ENCODE measurements at regions not wholly inside any gene's neighbourhood (a gene's known extent, or its start where the extent isn't known, plus 50 kb on each side); places are given as distances from the start of the nearest gene placed in this dataset.

GRCh38 chr4:175961604-175962003 is 104.0 kb upstream of the WDR17 start:
- H3K4me3 ChIP-seq (ENCODE audit: low read length): no peak overlapping the region

GRCh38 chr4:175970072-175970471 is 95.6 kb upstream of the WDR17 start:
- Histone ChIP-seq H2AFZ (ENCODE audit: low read depth, low read length) (peak overlapping the region; percentile 89), H3K4me3 (ENCODE audit: low read length) (peak overlapping the region; percentile 42), H3K4me1 (ENCODE audit: insufficient read depth, low read length) (peaks cover 35% of the 10 kb centered on the region), H3K27me3 (ENCODE audit: insufficient read depth, low read length) (no peaks in the 10 kb centered on the region), H3K36me3 (ENCODE audit: insufficient read depth, low read length) (no peaks in the 10 kb centered on the region), H3K9me3 (ENCODE audit: low read length) (peaks cover 2% of the 10 kb centered on the region)

More at GRCh38 chr4:175961604-175962003, 104.0 kb upstream of the WDR17 start:
- no peaks in the 10 kb centered on the region for H3K4me1 ChIP-seq (ENCODE audit: insufficient read depth, low read length)
- H3K27me3 ChIP-seq (ENCODE audit: insufficient read depth, low read length): no peaks in the 10 kb centered on the region
- H2AFZ ChIP-seq (ENCODE audit: low read depth, low read length): no peak overlapping the region
- H3K9me3 ChIP-seq (ENCODE audit: low read length): peaks cover 2% of the 10 kb centered on the region
- H3K36me3 ChIP-seq (ENCODE audit: insufficient read depth, low read length): no peaks in the 10 kb centered on the region

GRCh38 chr4:175970724-175971123 is 94.9 kb upstream of the WDR17 start:
- Histone ChIP-seq H3K4me1 (ENCODE audit: insufficient read depth, low read length) (peaks cover 35% of the 10 kb centered on the region), H2AFZ (ENCODE audit: low read depth, low read length) (peak overlapping the region; percentile 89), H3K9me3 (ENCODE audit: low read length) (peaks cover 2% of the 10 kb centered on the region), H3K4me3 (ENCODE audit: low read length) (peak overlapping the region; percentile 42), H3K27me3 (ENCODE audit: insufficient read depth, low read length) (no peaks in the 10 kb centered on the region), H3K36me3 (ENCODE audit: insufficient read depth, low read length) (no peaks in the 10 kb centered on the region)

GRCh38 chr4:175971388-175972179 is 94.1 kb upstream of the WDR17 start:
- Histone ChIP-seq H3K27me3 (ENCODE audit: insufficient read depth, low read length) (no peaks in the 10 kb centered on the region), H3K4me1 (ENCODE audit: insufficient read depth, low read length) (peaks cover 35% of the 10 kb centered on the region), H3K9me3 (ENCODE audit: low read length) (no peaks in the 10 kb centered on the region), H3K36me3 (ENCODE audit: insufficient read depth, low read length) (no peaks in the 10 kb centered on the region), H3K4me3 (ENCODE audit: low read length) (peak overlapping the region; percentile 42), H2AFZ (ENCODE audit: low read depth, low read length) (no peak overlapping the region)

GRCh38 chr4:175973027-175973923 is 92.4 kb upstream of the WDR17 start:
- H2AFZ ChIP-seq (ENCODE audit: low read depth, low read length): no peak overlapping the region
- no peaks in the 10 kb centered on the region for H3K9me3 ChIP-seq (ENCODE audit: low read length)
- no peak overlapping the region for H3K4me3 ChIP-seq (ENCODE audit: low read length)
- H3K36me3 ChIP-seq (ENCODE audit: insufficient read depth, low read length): no peaks in the 10 kb centered on the region
- H3K4me1 ChIP-seq (ENCODE audit: insufficient read depth, low read length): peaks cover 35% of the 10 kb centered on the region
- H3K27me3 ChIP-seq (ENCODE audit: insufficient read depth, low read length): no peaks in the 10 kb centered on the region

GRCh38 chr4:175983636-175984035 is 82.0 kb upstream of the WDR17 start:
- no peaks in the 10 kb centered on the region for H3K9me3 ChIP-seq (ENCODE audit: low read length)
- no peak overlapping the region for H2AFZ ChIP-seq (ENCODE audit: low read depth, low read length)
- H3K4me1 ChIP-seq (ENCODE audit: insufficient read depth, low read length): peaks cover 7% of the 10 kb centered on the region
- H3K4me3 ChIP-seq (ENCODE audit: low read length): no peak overlapping the region
- no peaks in the 10 kb centered on the region for H3K27me3 ChIP-seq (ENCODE audit: insufficient read depth, low read length)
- H3K36me3 ChIP-seq (ENCODE audit: insufficient read depth, low read length): no peaks in the 10 kb centered on the region

- Histone ChIP-seq H3K4me1 (ENCODE audit: insufficient read depth, low read length) (peaks cover 14% of the 10 kb centered on the region), H3K4me3 (ENCODE audit: low read length) (no peak overlapping the region)
These were observed 79.0 kb upstream of the WDR17 start for GRCh38 chr4:175986668-175987067.

GRCh38 chr4:175988511-175988910 is 77.1 kb upstream of the WDR17 start:
- H2AFZ ChIP-seq (ENCODE audit: low read depth, low read length): no peak overlapping the region
- no peaks in the 10 kb centered on the region for H3K27me3 ChIP-seq (ENCODE audit: insufficient read depth, low read length)
- peaks cover 14% of the 10 kb centered on the region for H3K4me1 ChIP-seq (ENCODE audit: insufficient read depth, low read length)
- H3K4me3 ChIP-seq (ENCODE audit: low read length): no peak overlapping the region
- H3K9me3 ChIP-seq (ENCODE audit: low read length): no peaks in the 10 kb centered on the region
- H3K36me3 ChIP-seq (ENCODE audit: insufficient read depth, low read length): peaks cover 2% of the 10 kb centered on the region

More at GRCh38 chr4:175986668-175987067, 79.0 kb upstream of the WDR17 start:
- H2AFZ ChIP-seq (ENCODE audit: low read depth, low read length): no peak overlapping the region
- H3K36me3 ChIP-seq (ENCODE audit: insufficient read depth, low read length): peaks cover 2% of the 10 kb centered on the region
- no peaks in the 10 kb centered on the region for H3K9me3 ChIP-seq (ENCODE audit: low read length)
- H3K27me3 ChIP-seq (ENCODE audit: insufficient read depth, low read length): no peaks in the 10 kb centered on the region

- H3K27me3 ChIP-seq (ENCODE audit: insufficient read depth, low read length): no peaks in the 10 kb centered on the region
- H2AFZ ChIP-seq (ENCODE audit: low read depth, low read length): no peak overlapping the region
- H3K4me3 ChIP-seq (ENCODE audit: low read length): no peak overlapping the region
- peaks cover 27% of the 10 kb centered on the region for H3K4me1 ChIP-seq (ENCODE audit: insufficient read depth, low read length)
- H3K9me3 ChIP-seq (ENCODE audit: low read length): no peaks in the 10 kb centered on the region
- no peaks in the 10 kb centered on the region for H3K36me3 ChIP-seq (ENCODE audit: insufficient read depth, low read length)
These were observed 69.4 kb upstream of the WDR17 start for GRCh38 chr4:175996206-175996605.

GRCh38 chr4:175997291-175997690 is 68.3 kb upstream of the WDR17 start:
- no peaks in the 10 kb centered on the region for H3K9me3 ChIP-seq (ENCODE audit: low read length)
- no peaks in the 10 kb centered on the region for H3K36me3 ChIP-seq (ENCODE audit: insufficient read depth, low read length)
- no peak overlapping the region for H2AFZ ChIP-seq (ENCODE audit: low read depth, low read length)
- no peak overlapping the region for H3K4me3 ChIP-seq (ENCODE audit: low read length)
- H3K4me1 ChIP-seq (ENCODE audit: insufficient read depth, low read length): peaks cover 27% of the 10 kb centered on the region
- H3K27me3 ChIP-seq (ENCODE audit: insufficient read depth, low read length): no peaks in the 10 kb centered on the region

- Histone ChIP-seq H3K4me1 (ENCODE audit: insufficient read depth, low read length) (peaks cover 31% of the 10 kb centered on the region), H3K9me3 (ENCODE audit: low read length) (no peaks in the 10 kb centered on the region), H3K36me3 (ENCODE audit: insufficient read depth, low read length) (no peaks in the 10 kb centered on the region), H3K27me3 (ENCODE audit: insufficient read depth, low read length) (no peaks in the 10 kb centered on the region), H3K4me3 (ENCODE audit: low read length) (no peak overlapping the region), H2AFZ (ENCODE audit: low read depth, low read length) (no peak overlapping the region)
These were observed 66.9 kb upstream of the WDR17 start for GRCh38 chr4:175998782-175999181.

GRCh38 chr4:175999944-176000343 is 65.7 kb upstream of the WDR17 start:
- Histone ChIP-seq H3K27me3 (ENCODE audit: insufficient read depth, low read length) (no peaks in the 10 kb centered on the region), H3K9me3 (ENCODE audit: low read length) (no peaks in the 10 kb centered on the region), H3K36me3 (ENCODE audit: insufficient read depth, low read length) (no peaks in the 10 kb centered on the region), H2AFZ (ENCODE audit: low read depth, low read length) (no peak overlapping the region), H3K4me1 (ENCODE audit: insufficient read depth, low read length) (peaks cover 31% of the 10 kb centered on the region), H3K4me3 (ENCODE audit: low read length) (peak overlapping the region; percentile 79)

All from neuron (in vitro differentiated cells).